IMR-90 (cell line): ENCODE measurements at regions not wholly inside any gene's neighbourhood (a gene's known extent, or its start where the extent isn't known, plus 50 kb on each side); places are given as distances from the start of the nearest gene placed in this dataset.

ENCODE experiments used
- ATAC-seq: fragments of 200-7000 bp; cut with Tn5 transposase; 2 replicates; pipeline ENCODE4 v1.9.1; 2020; ENCODE audit warnings: low read depth, mild to moderate bottlenecking, moderate library complexity
- BruUV-seq: library from RNA; stranded (reverse); fragments of 400-500 nt; replicated peaks from 2 replicates; lab custom pipeline; 2021; lab: Mats Ljungman, UMichigan
- CTCF ChIA-PET: fragments of 300-600 bp; formaldehyde crosslinking; extraction: SDS; loops from one replicate; lab custom pipeline; 2021; ENCODE audit warnings: antibody characterized with exemption; lab: Yijun Ruan, JAX
- POLR2A ChIA-PET: fragments of 300-600 bp; sonication (Branson Sonifier 250); formaldehyde crosslinking; loops from one replicate; lab custom pipeline; 2022; ENCODE audit warnings: antibody characterized with exemption; ENCODE audit not compliant: unreplicated experiment; lab: Charles Lee
- DNase-seq: peaks from one replicate; pipeline ENCODE4 v3.0.0; 2013
- H2AFZ ChIP-seq: replicated peaks from 2 replicates; pipeline ENCODE3; 2013; ENCODE audit warnings: low read length, mild to moderate bottlenecking; ENCODE audit not compliant: poor library complexity
- H2AK5ac ChIP-seq: 2 replicates; pipeline ENCODE4 v1.6.1; 2013; ENCODE audit warnings: low read depth, low read length, inconsistent platforms
- H2AK9ac ChIP-seq: replicated peaks from 2 replicates; pipeline ENCODE3; 2013; ENCODE audit warnings: mild to moderate bottlenecking, low read depth, low read length, moderate library complexity; ENCODE audit not compliant: poor library complexity
- H2BK120ac ChIP-seq: 2 replicates; pipeline ENCODE4 v1.6.1; 2013; ENCODE audit warnings: low read depth, low read length, inconsistent platforms
- H2BK15ac ChIP-seq: 3 replicates; pipeline ENCODE4 v1.6.1; 2013; ENCODE audit warnings: low read depth, low read length, inconsistent platforms
- H2BK20ac ChIP-seq: 2 replicates; pipeline ENCODE4 v1.6.1; 2013; ENCODE audit warnings: low read depth, mild to moderate bottlenecking, inconsistent platforms, low read length, moderate library complexity
- H2BK5ac ChIP-seq: 2 replicates; pipeline ENCODE4 v1.6.1; 2013; ENCODE audit warnings: mild to moderate bottlenecking, low read depth, low read length, inconsistent platforms; ENCODE audit not compliant: poor library complexity, severe bottlenecking
- H3K14ac ChIP-seq: replicated peaks from 2 replicates; pipeline ENCODE4 v1.6.1; 2013; ENCODE audit warnings: low read depth, low read length, inconsistent platforms
- H3K18ac ChIP-seq: 2 replicates; pipeline ENCODE4 v1.6.1; 2013; ENCODE audit warnings: low read depth, low read length, control low read depth
- H3K23ac ChIP-seq: 2 replicates; pipeline ENCODE4 v1.6.1; 2013; ENCODE audit warnings: low read depth, low read length, inconsistent platforms
- H3K27ac ChIP-seq: 2 replicates; pipeline ENCODE4 v1.5.1; 2013; ENCODE audit warnings: mild to moderate bottlenecking, control low read depth, low read length; ENCODE audit not compliant: insufficient read depth
- H3K27me3 ChIP-seq: 2 replicates; pipeline ENCODE4 v1.6.1; 2013; ENCODE audit warnings: low read length; ENCODE audit not compliant: control insufficient read depth, insufficient read depth
- H3K36me3 ChIP-seq: 2 replicates; pipeline ENCODE4 v1.6.1; 2013; ENCODE audit warnings: low read length, mixed read lengths; ENCODE audit not compliant: control insufficient read depth, insufficient read depth
- H3K4ac ChIP-seq: 2 replicates; pipeline ENCODE4 v1.6.1; 2013; ENCODE audit warnings: low read depth, low read length, inconsistent platforms
- H3K4me1 ChIP-seq: 2 replicates; pipeline ENCODE4 v1.6.1; 2013; ENCODE audit warnings: low read length, mixed read lengths; ENCODE audit not compliant: control insufficient read depth, insufficient read depth
- H3K4me2 ChIP-seq: 2 replicates; pipeline ENCODE4 v1.6.1; 2013; ENCODE audit warnings: low read depth, mild to moderate bottlenecking, control low read depth, low read length, moderate library complexity
- H3K4me3 ChIP-seq: 2 replicates; pipeline ENCODE4 v1.5.1; 2013; ENCODE audit warnings: low read depth, mild to moderate bottlenecking, control low read depth, low read length, moderate library complexity; ENCODE audit not compliant: insufficient read depth
- H3K56ac ChIP-seq: 2 replicates; pipeline ENCODE4 v1.6.1; 2013; ENCODE audit warnings: low read length, inconsistent platforms; ENCODE audit not compliant: insufficient read depth; ENCODE audit errors: extremely low read depth
- H3K79me1 ChIP-seq, 2 experiments: 2 replicates each; pipeline ENCODE4 v1.6.1; 2013; ENCODE audit warnings: low read length in 2 of 2, inconsistent platforms in 1 of 2, low read depth in 1 of 2
- H3K9ac ChIP-seq: 2 replicates; pipeline ENCODE4 v1.6.1; 2013; ENCODE audit warnings: low read depth, low read length, control low read depth
- H3K9me1 ChIP-seq: 2 replicates; pipeline ENCODE4 v1.6.1; 2013; ENCODE audit warnings: low read length, inconsistent platforms; ENCODE audit not compliant: insufficient read depth
- H3K9me3 ChIP-seq: 2 replicates; pipeline ENCODE4 v1.6.1; 2013; ENCODE audit warnings: low read length; ENCODE audit not compliant: control insufficient read depth, insufficient read depth
- H4K20me1 ChIP-seq: 2 replicates; pipeline ENCODE4 v1.6.1; 2013; ENCODE audit warnings: low read length, inconsistent platforms; ENCODE audit not compliant: insufficient read depth
- H4K5ac ChIP-seq: 2 replicates; pipeline ENCODE4 v1.6.1; 2013; ENCODE audit warnings: mild to moderate bottlenecking, low read depth, low read length, control low read depth
- H4K8ac ChIP-seq, 2 experiments: 2 replicates each; pipeline ENCODE4 v1.6.1; 2013; ENCODE audit warnings: low read depth in 2 of 2, low read length in 2 of 2, control low read depth in 1 of 2, inconsistent platforms in 1 of 2
- H4K91ac ChIP-seq: 2 replicates; pipeline ENCODE4 v1.6.1; 2013; ENCODE audit warnings: low read depth, low read length, inconsistent platforms; ENCODE audit not compliant: insufficient read depth
- BHLHE40 ChIP-seq: fragments of 150-350 bp; IDR thresholded peaks from 2 replicates; pipeline ENCODE4 v1.6.1; 2016; ENCODE audit warnings: mild to moderate bottlenecking, low read depth, low read length
- CEBPB ChIP-seq: IDR thresholded peaks from 2 replicates; pipeline ENCODE4 v1.6.1; 2012; ENCODE audit warnings: low read depth, low read length, improper control_type of control experiment
- CHD1 ChIP-seq: IDR thresholded peaks from 2 replicates; pipeline ENCODE4 v1.6.1; 2012; ENCODE audit warnings: low read depth, low read length, improper control_type of control experiment
- CTCF ChIP-seq: conservative IDR thresholded peaks from 2 replicates; pipeline ENCODE4 v1.5.1; 2012; ENCODE audit warnings: mild to moderate bottlenecking, low read depth, low read length, improper control_type of control experiment
- ELK1 ChIP-seq: fragments of 150-350 bp; IDR thresholded peaks from 2 replicates; pipeline ENCODE4 v1.6.1; 2016; ENCODE audit warnings: low read depth, mild to moderate bottlenecking, low read length, moderate library complexity, borderline replicate concordance
- FOS ChIP-seq: fragments of 150-350 bp; IDR thresholded peaks from 2 replicates; pipeline ENCODE4 v1.6.1; 2016; ENCODE audit warnings: low read depth, low read length
- MAFK ChIP-seq: IDR thresholded peaks from 2 replicates; pipeline ENCODE4 v1.6.1; 2012; ENCODE audit warnings: low read depth, low read length, improper control_type of control experiment
- MAZ ChIP-seq: IDR thresholded peaks from 2 replicates; pipeline ENCODE4 v1.6.1; 2012; ENCODE audit warnings: low read depth, mild to moderate bottlenecking, low read length, improper control_type of control experiment, moderate library complexity, borderline replicate concordance
- MXI1 ChIP-seq: IDR thresholded peaks from 2 replicates; pipeline ENCODE4 v1.6.1; 2012; ENCODE audit warnings: low read depth, mild to moderate bottlenecking, low read length, moderate library complexity, borderline replicate concordance
- NFE2L2 ChIP-seq: fragments of 150-350 bp; IDR thresholded peaks from 2 replicates; pipeline ENCODE4 v1.6.1; 2016; ENCODE audit warnings: low read depth, mild to moderate bottlenecking, low read length
- POLR2A ChIP-seq: IDR thresholded peaks from 2 replicates; pipeline ENCODE4 v1.6.1; 2012; ENCODE audit warnings: mild to moderate bottlenecking, low read depth, low read length
- RAD21 ChIP-seq: IDR thresholded peaks from 2 replicates; pipeline ENCODE4 v1.6.1; 2012; ENCODE audit warnings: low read length, improper control_type of control experiment
- RCOR1 ChIP-seq: IDR thresholded peaks from 2 replicates; pipeline ENCODE4 v1.6.1; 2012; ENCODE audit warnings: mild to moderate bottlenecking, low read length, improper control_type of control experiment; ENCODE audit not compliant: insufficient replicate concordance
- RFX5 ChIP-seq: IDR thresholded peaks from 2 replicates; pipeline ENCODE4 v1.8.0; 2012; ENCODE audit warnings: low read depth, mild to moderate bottlenecking, low read length, moderate library complexity
- SMC3 ChIP-seq: fragments of 150-350 bp; IDR thresholded peaks from 2 replicates; pipeline ENCODE4 v1.6.1; 2016; ENCODE audit warnings: low read depth, mild to moderate bottlenecking, antibody characterized with exemption, low read length, moderate library complexity
- USF2 ChIP-seq: fragments of 150-350 bp; IDR thresholded peaks from 2 replicates; pipeline ENCODE4 v1.6.1; 2017; ENCODE audit warnings: mild to moderate bottlenecking, antibody characterized with exemption, low read length, low read depth
- WGBS, 2 experiments: methylation state at CpG; one replicate each; pipeline versions ENCODE4 v1.1.5 to v1.1.7; 2013; ENCODE audit warnings: missing lambda C conversion rate in 2 of 2; ENCODE audit not compliant: insufficient read length in 1 of 2; ENCODE audit errors: extremely low coverage in 2 of 2; 5-methylcytosine and 5-hydroxymethylcytosine counted together
- dilution Hi-C: fragments of 300-500 bp; cut with HindIII; formaldehyde crosslinking; loops from one replicate; pipeline ENCODE4 v1.14.3; 2018; ENCODE audit warnings: low sequenced_read_pairs; ENCODE audit not compliant: unreplicated experiment
- in situ Hi-C: fragments of 300-500 bp; cut with MboI; formaldehyde crosslinking; loops from 3 replicates; pipeline ENCODE4 v1.14.3; 2019; ENCODE audit warnings: low sequenced_read_pairs, inconsistent platforms, mixed read lengths
- intact Hi-C: fragments of 100-400 bp; cut with micrococcal nuclease; formaldehyde crosslinking; loops from 2 replicates; pipeline ENCODE4 v1.10.0; 2022

GRCh38 chr21:27261676-27262075, 294.8 kb upstream of the ADAMTS5 start:
- in situ Hi-C loops (no loop called here), dilution Hi-C loops (no loop called here), intact Hi-C loops (no loop called here)
- no peak overlapping the region for H2BK15ac ChIP-seq
- no peak overlapping the region for H4K8ac ChIP-seq
- no peaks in the 10 kb centered on the region for H3K4me1 ChIP-seq
- no peak overlapping the region for H2BK20ac ChIP-seq
- H2BK5ac ChIP-seq, result no peak overlapping the region
- H3K27me3 ChIP-seq, result no peaks in the 10 kb centered on the region
- no peak overlapping the region for H2BK120ac ChIP-seq
- no peak overlapping the region for H3K14ac ChIP-seq
- H3K23ac ChIP-seq, result no peak overlapping the region
- H3K4me3 ChIP-seq, result no peak overlapping the region
- no peak overlapping the region for H3K56ac ChIP-seq
- no peak overlapping the region for H3K18ac ChIP-seq
- H3K4ac ChIP-seq, result no peak overlapping the region
- no peaks in the 10 kb centered on the region for H4K20me1 ChIP-seq
- H3K9ac ChIP-seq, result no peak overlapping the region
- no peak overlapping the region for H3K4me2 ChIP-seq
- H3K79me1 ChIP-seq, result no peaks in the 10 kb centered on the region
- POLR2A ChIA-PET, result no interaction called here
- no peak overlapping the region for H2AFZ ChIP-seq
- H4K91ac ChIP-seq, result no peak overlapping the region
- no TSS peak for BruUV-seq
- no peak for ATAC-seq
- no peak overlapping the region for H3K27ac ChIP-seq
- no peak overlapping the region for H2AK9ac ChIP-seq
- no CpG with 5 or more reads among the region's 2 CpGs for WGBS, 2 experiments
- no peaks in the 10 kb centered on the region for H3K36me3 ChIP-seq
- H2AK5ac ChIP-seq, result no peak overlapping the region
- no peak overlapping the region for H4K5ac ChIP-seq
- TF ChIP-seq BHLHE40 (no peak), CHD1 (no peak), MAFK (no peak), CTCF (no peak), MXI1 (no peak), USF2 (no peak), FOS (no peak), SMC3 (no peak), NFE2L2 (no peak), MAZ (no peak), RAD21 (no peak), ELK1 (no peak), POLR2A (no peak), RCOR1 (no peak), CEBPB (no peak), RFX5 (no peak)
- no peaks in the 10 kb centered on the region for H3K9me3 ChIP-seq
- CTCF ChIA-PET, result no interaction called here
- no peak for DNase-seq
- no peaks in the 10 kb centered on the region for H3K9me1 ChIP-seq
